Fibroblast of pulmonary artery (primary cell): ENCODE measurements at regions not wholly inside any gene's neighbourhood (a gene's known extent, or its start where the extent isn't known, plus 50 kb on each side); places are given as distances from the start of the nearest gene placed in this dataset.
"Not testable (repeated sequence)": the region's sequence is repeated elsewhere in the genome, so short reads cannot be mapped to it uniquely, and the experiment has no call there.

ENCODE experiments used
- DNase-seq: peaks from one replicate; pipeline ENCODE4 v3.0.0-alpha.2; 2010; ENCODE audit warnings: low read depth
- H3K4me3 ChIP-seq: replicated peaks from 2 replicates; pipeline ENCODE4 v1.5.1; 2011; ENCODE audit warnings: low read depth, mild to moderate bottlenecking, control low read depth, low read length, moderate library complexity
- TF ChIP-seq, protein P1 (sequence below): IDR thresholded peaks from 2 replicates; pipeline ENCODE4 v1.5.1; 2011; ENCODE audit warnings: mild to moderate bottlenecking, control low read depth, low read length, inconsistent platforms; ENCODE audit errors: missing control alignments

DNA sequence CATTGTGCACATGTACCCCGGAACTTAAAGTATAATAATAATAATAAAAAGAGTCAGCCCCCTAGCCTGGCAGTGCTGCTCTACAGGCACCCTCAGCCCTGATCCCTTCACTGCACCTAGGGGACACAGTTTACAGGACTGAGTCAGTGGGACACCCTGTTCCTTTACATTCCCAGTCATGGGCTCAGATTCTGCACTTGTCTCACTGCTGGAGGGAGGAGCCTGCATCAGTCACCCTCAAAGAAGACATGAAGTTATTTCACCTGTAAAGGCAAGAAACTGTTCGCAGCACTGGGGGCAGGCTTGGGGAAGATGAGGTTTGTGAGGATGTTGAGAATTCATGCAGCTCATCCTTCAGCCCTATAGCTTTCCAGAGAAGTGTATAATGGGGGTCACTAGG lies 50.7 kb upstream of the VPREB1 start:
- DNase-seq = no peak
- H3K4me3 ChIP-seq = no peak overlapping the region
- TF ChIP-seq, protein P1, sequence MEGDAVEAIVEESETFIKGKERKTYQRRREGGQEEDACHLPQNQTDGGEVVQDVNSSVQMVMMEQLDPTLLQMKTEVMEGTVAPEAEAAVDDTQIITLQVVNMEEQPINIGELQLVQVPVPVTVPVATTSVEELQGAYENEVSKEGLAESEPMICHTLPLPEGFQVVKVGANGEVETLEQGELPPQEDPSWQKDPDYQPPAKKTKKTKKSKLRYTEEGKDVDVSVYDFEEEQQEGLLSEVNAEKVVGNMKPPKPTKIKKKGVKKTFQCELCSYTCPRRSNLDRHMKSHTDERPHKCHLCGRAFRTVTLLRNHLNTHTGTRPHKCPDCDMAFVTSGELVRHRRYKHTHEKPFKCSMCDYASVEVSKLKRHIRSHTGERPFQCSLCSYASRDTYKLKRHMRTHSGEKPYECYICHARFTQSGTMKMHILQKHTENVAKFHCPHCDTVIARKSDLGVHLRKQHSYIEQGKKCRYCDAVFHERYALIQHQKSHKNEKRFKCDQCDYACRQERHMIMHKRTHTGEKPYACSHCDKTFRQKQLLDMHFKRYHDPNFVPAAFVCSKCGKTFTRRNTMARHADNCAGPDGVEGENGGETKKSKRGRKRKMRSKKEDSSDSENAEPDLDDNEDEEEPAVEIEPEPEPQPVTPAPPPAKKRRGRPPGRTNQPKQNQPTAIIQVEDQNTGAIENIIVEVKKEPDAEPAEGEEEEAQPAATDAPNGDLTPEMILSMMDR = no peak

DNA sequence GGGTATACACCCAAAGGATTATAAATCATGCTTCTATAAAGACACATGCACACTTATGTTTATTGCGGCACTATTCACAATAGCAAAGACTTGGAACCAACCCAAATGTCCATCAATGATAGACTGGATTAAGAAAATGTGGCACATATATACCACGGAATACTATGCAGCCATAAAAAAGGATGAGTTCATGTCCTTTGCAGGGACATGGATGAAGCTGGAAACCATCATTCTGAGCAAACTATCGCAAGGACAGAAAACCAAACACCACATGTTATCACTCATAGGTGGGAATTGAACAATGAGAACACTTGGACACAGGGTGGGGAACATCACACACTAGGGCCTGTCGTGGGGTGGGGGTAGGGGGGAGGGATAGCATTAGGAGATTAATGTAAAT lies 51.1 kb upstream of the VPREB1 start:
- H3K4me3 ChIP-seq, DNase-seq: not testable (repeated sequence)

GRCh38 chr22:22193006-22193405 lies 51.6 kb upstream of the VPREB1 start:
- H3K4me3 ChIP-seq, DNase-seq: not testable (repeated sequence)

GRCh38 chr22:22189796-22190195 lies 54.8 kb upstream of the VPREB1 start:
- H3K4me3 ChIP-seq, DNase-seq: not testable (repeated sequence)

- not testable (repeated sequence) for DNase-seq, H3K4me3 ChIP-seq
These were observed 56.7 kb upstream of the VPREB1 start for GRCh38 chr22:22187863-22188262.

DNA sequence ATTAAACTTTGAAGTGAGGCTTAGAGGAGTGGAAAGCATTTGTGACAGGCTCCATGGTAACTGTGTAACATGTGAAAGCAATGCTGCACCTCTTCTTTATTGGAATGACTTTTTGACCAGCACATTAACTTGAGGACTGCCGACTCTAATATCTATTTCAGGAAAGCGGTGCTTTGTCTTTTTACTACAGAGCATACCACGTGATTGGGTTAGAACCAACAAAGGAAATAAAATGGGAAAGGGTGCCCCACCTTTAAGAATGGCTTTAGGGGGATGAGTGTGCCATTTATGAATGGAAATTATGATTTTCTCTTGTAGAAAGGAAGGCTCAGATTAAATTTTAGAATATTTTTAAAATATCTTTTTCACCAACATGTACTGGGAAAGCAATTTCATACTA lies 57.3 kb upstream of the VPREB1 start:
- TF ChIP-seq, protein P1 = no peak
- no peak overlapping the region for H3K4me3 ChIP-seq
- DNase-seq = no peak

DNA sequence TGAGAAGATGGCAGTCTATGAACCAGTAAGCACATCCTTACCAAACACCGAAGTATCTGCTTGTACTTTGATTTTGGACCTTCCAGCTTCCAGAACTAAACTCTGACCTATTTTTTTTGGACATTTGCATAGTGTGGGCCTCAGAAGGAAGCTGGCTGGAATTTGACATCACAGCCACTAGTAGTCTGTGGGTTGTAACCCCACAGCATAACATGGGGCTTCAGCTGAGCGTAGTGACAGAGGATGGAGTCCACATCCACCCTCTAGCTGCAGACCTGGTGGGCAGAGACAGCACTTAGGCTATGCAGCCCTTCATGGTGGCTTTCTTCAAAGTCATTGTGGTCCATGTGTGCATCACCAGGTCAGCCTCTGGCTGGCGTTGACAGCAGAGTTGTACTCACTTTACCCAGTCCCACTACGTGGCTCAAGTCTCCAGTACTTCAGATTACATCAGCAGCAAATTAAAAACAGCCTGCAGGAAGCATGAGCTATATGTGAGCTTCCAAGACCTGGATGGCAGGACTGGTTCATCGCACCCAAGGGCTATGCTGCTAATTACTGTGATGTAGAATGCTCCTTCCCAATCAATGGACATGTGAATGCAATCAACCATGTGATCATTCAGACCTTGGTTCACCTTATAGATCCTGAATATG lies 58.6 kb upstream of the VPREB1 start:
- H3K4me3 ChIP-seq = no peak overlapping the region
- TF ChIP-seq, protein P1 = no peak
- no peak for DNase-seq

GRCh38 chr22:22185217-22185616 lies 59.4 kb upstream of the VPREB1 start:
- H3K4me3 ChIP-seq = no peak overlapping the region
- DNase-seq = no peak
- TF ChIP-seq, protein P1 = no peak

GRCh38 chr22:22184277-22184807 lies 60.2 kb upstream of the VPREB1 start:
- no peak for DNase-seq
- TF ChIP-seq, protein P1 = no peak
- no peak overlapping the region for H3K4me3 ChIP-seq
